ENCODE measurements at regions not wholly inside any gene's neighbourhood (a gene's known extent, or its start where the extent isn't known, plus 50 kb on each side); places are given as distances from the start of the nearest gene placed in this dataset.

- TF ChIP-seq POLR2A (IDR thresholded peaks at IDR 0.05) = no peak
- TF ChIP-seq POLR2AphosphoS5 (IDR thresholded peaks at IDR 0.05) = no peak
- no peak for TF ChIP-seq CTCF (IDR thresholded peaks at IDR 0.05)
- no peak for TF ChIP-seq EP300 (IDR thresholded peaks at IDR 0.05; ENCODE audit: low read depth)
- no peaks in the 10 kb centered on the region for H3K4me1 ChIP-seq
- 83 to 97% methylated on average over 2 of the region's 2 CpGs for WGBS, 2 donors (ENCODE audit: low coverage in 1 of 2)
- in situ Hi-C loops (cut with MboI; ENCODE audit: low pct_ligation_motif_present in 1 of 4, low pct_unique_long_range_greater_than_20kb in 1 of 4, low sequenced_read_pairs in 3 of 4) (no loop called here), intact Hi-C loops (cut with DNase I; ENCODE audit: low total_unique reads) (no loop called here)
- no peaks in the 10 kb centered on the region for H3K9me3 ChIP-seq
- DNase-seq = no peak
- H3K27ac ChIP-seq = no peak overlapping the region
- H3K4me3 ChIP-seq = no peak overlapping the region
- H3K27me3 ChIP-seq = no peaks in the 10 kb centered on the region
- no peaks in the 10 kb centered on the region for H3K36me3 ChIP-seq
These were observed 317.9 kb upstream of the PCDH7 start for GRCh38 chr4:30402276-30402675.

- no peak overlapping the region for H3K27ac ChIP-seq
- no peak overlapping the region for H3K4me3 ChIP-seq
- DNase-seq = no peak
- H3K36me3 ChIP-seq = no peaks in the 10 kb centered on the region
- no peaks in the 10 kb centered on the region for H3K27me3 ChIP-seq
- H3K4me1 ChIP-seq = no peaks in the 10 kb centered on the region
- TF ChIP-seq POLR2A (IDR thresholded peaks at IDR 0.05) = no peak
- no peak for TF ChIP-seq EP300 (IDR thresholded peaks at IDR 0.05; ENCODE audit: low read depth)
- no peak for TF ChIP-seq POLR2AphosphoS5 (IDR thresholded peaks at IDR 0.05)
- TF ChIP-seq CTCF (IDR thresholded peaks at IDR 0.05) = no peak
- intact Hi-C loops (cut with DNase I; ENCODE audit: low total_unique reads) = no loop called here
- in situ Hi-C loops (cut with MboI; ENCODE audit: low pct_ligation_motif_present in 1 of 4, low pct_unique_long_range_greater_than_20kb in 1 of 4, low sequenced_read_pairs in 3 of 4) = no loop called here
- H3K9me3 ChIP-seq = peaks cover 6 to 7% of the 10 kb centered on the region in 2 donors
These were observed 306.3 kb upstream of the PCDH7 start for GRCh38 chr4:30413915-30414314.

GRCh38 chr4:30416547-30416946 is 303.6 kb upstream of the PCDH7 start:
- peaks cover 0 to 7% of the 10 kb centered on the region in 2 donors for H3K9me3 ChIP-seq

GRCh38 chr4:30427932-30428331 is 292.2 kb upstream of the PCDH7 start:
- Histone ChIP-seq H3K4me1 (no peaks in the 10 kb centered on the region), H3K4me3 (no peak overlapping the region), H3K27me3 (no peaks in the 10 kb centered on the region), H3K27ac (no peak overlapping the region), H3K36me3 (no peaks in the 10 kb centered on the region), H3K9me3 (peaks cover 0 to 9% of the 10 kb centered on the region in 2 donors)
- no peak for TF ChIP-seq EP300 (IDR thresholded peaks at IDR 0.05; ENCODE audit: low read depth)
- TF ChIP-seq POLR2A (IDR thresholded peaks at IDR 0.05) = no peak
- no peak for TF ChIP-seq POLR2AphosphoS5 (IDR thresholded peaks at IDR 0.05)
- TF ChIP-seq CTCF (IDR thresholded peaks at IDR 0.05) = no peak
- DNase-seq = no peak
- in situ Hi-C loops (cut with MboI; ENCODE audit: low pct_ligation_motif_present in 1 of 4, low pct_unique_long_range_greater_than_20kb in 1 of 4, low sequenced_read_pairs in 3 of 4) (no loop called here), intact Hi-C loops (cut with DNase I; ENCODE audit: low total_unique reads) (no loop called here)
- WGBS, 2 donors (ENCODE audit: low coverage in 1 of 2) = 50 to 81% methylated on average over 1 to 2 of the region's 2 CpGs

More at GRCh38 chr4:30416547-30416946, 303.6 kb upstream of the PCDH7 start:
- no peak for TF ChIP-seq POLR2A (IDR thresholded peaks at IDR 0.05)
- no peak for TF ChIP-seq EP300 (IDR thresholded peaks at IDR 0.05; ENCODE audit: low read depth)
- TF ChIP-seq CTCF (IDR thresholded peaks at IDR 0.05) = no peak
- TF ChIP-seq POLR2AphosphoS5 (IDR thresholded peaks at IDR 0.05) = no peak
- Histone ChIP-seq H3K4me1 (no peaks in the 10 kb centered on the region), H3K27ac (no peak overlapping the region), H3K4me3 (no peak overlapping the region), H3K36me3 (no peaks in the 10 kb centered on the region), H3K27me3 (no peaks in the 10 kb centered on the region)
- WGBS, 2 donors (ENCODE audit: low coverage in 1 of 2) = 33 to 54% methylated on average over 1 to 3 of the region's 3 CpGs
- intact Hi-C loops (cut with DNase I; ENCODE audit: low total_unique reads) = no loop called here
- in situ Hi-C loops (cut with MboI; ENCODE audit: low pct_ligation_motif_present in 1 of 4, low pct_unique_long_range_greater_than_20kb in 1 of 4, low sequenced_read_pairs in 3 of 4) = no loop called here
- no peak for DNase-seq
